Kidney capillary endothelial cell (primary cell): ENCODE measurements at regions not wholly inside any gene's neighbourhood (a gene's known extent, or its start where the extent isn't known, plus 50 kb on each side); places are given as distances from the start of the nearest gene placed in this dataset.
"Not testable (repeated sequence)": the region's sequence is repeated elsewhere in the genome, so short reads cannot be mapped to it uniquely, and the experiment has no call there.

Experiments
- DNase-seq: peaks from one replicate; pipeline ENCODE4 v3.0.0-alpha.2; 2018; ENCODE audit warnings: low spot score

GRCh38 chr5:1667648-1668140 lies 131.9 kb downstream of the MRPL36 start:
- DNase-seq = no peak

GRCh38 chr5:1666812-1667588 lies 132.6 kb downstream of the MRPL36 start:
- peak; percentile 10 for DNase-seq

GRCh38 chr5:1666221-1666620 lies 133.4 kb downstream of the MRPL36 start:
- no peak for DNase-seq

DNA sequence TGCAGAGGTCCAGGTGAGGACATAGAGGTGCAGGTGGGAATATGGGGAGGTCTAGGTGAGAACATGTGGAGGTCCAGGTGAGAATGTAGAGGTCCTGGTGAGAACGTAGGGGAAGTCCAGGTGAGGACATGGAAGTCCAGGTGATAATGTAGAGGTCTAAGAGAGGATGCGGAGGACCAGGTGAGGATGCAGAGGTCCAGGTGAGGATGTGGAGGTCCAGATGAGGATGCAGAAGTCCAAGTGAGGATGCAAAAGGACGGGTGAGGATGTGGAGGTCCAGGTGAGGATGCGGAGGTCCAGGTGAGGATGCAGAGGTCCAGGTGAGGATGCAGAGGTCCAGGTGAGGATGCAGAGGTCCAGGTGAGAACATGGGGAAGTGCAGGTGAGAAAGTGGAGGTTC lies 133.8 kb downstream of the MRPL36 start:
- no peak for DNase-seq

- DNase-seq = no peak
Measured at GRCh38 chr5:1665231-1665630, 134.4 kb downstream of the MRPL36 start.

DNA sequence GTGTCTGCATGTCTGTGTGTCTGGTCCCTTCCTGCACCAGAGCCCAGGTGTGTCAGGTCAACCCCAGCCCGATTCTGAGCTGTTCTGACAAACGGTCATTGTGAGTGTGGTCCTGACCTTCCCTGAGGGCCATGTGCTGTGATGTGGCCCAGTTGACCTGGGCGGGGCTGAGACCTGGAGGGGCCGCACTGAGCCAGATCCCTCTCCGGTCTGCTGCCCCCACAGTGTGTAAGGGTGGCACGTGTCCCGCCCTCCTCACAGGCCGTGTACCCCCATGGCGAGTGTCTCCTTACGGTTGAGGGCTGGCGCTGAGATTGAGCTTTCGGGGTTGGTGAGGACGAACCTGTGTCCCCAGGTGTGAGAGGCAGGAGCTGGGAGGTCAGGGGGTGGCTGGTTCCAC lies 136.5 kb downstream of the MRPL36 start:
- DNase-seq = no peak

- DNase-seq = no peak
Measured at GRCh38 chr5:1662559-1663085, 137.0 kb downstream of the MRPL36 start.

DNA sequence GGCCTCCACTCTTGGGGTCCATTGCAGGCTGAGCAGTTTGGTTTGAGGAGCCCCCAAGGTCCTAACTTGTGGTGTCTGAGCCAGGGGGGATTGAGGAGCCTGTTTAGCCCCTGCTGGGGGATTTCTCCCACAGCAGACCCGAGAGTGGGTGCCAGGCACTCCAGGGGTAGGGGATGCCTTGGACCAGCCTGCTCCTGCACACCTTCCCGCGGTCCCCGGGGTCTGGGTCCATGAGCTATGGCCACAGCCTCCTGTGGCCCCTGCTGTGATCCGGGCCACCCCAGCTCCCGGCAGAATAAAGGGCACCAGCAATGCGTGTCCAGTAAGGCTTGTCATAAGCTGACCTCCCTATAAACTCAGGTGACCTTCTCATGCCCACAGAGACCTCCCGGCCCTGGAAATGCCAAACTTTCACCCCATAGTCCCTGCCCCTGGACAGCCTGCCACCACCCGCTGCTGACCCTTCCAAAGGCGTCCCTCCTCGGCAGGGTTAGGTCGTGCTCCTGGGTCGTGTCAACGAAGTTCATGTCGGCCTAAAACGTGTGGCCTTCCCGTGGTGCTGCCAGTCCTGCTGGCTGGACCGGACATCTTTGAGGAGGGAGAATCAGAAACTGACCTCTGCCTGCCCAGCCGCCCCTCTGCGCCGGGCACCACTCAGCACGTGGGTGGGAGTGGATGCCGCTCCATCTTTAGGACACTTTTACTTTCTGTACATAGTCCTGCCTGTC lies 137.6 kb downstream of the MRPL36 start:
- no peak for DNase-seq

DNA sequence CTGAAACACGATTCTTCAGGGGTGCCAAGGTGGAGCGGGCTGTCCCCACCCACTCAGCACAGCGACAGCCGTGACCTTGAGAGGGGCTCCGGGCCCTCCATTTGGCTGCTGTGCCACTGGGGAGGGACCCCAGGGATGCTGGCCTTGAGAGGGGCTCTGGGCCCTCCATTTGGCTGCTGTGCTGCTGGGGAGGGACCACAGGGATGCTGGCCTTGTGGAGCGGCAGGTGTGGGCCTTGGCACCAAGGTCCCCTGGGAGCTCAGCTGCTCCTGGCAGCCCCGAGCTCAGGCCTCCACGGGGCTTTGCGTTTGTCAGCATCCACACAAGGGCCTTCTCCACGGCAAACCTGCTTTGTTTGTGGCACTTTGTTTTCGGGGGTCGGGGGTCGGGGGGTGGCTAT lies 137.6 kb upstream of the LPCAT1 start:
- DNase-seq = no peak

GRCh38 chr5:1660511-1660910 lies 136.8 kb upstream of the LPCAT1 start:
- DNase-seq = no peak

- DNase-seq = no peak
Measured at GRCh38 chr5:1660001-1660400, 136.2 kb upstream of the LPCAT1 start.

GRCh38 chr5:1659100-1659981 lies 135.6 kb upstream of the LPCAT1 start:
- DNase-seq = no peak

DNA sequence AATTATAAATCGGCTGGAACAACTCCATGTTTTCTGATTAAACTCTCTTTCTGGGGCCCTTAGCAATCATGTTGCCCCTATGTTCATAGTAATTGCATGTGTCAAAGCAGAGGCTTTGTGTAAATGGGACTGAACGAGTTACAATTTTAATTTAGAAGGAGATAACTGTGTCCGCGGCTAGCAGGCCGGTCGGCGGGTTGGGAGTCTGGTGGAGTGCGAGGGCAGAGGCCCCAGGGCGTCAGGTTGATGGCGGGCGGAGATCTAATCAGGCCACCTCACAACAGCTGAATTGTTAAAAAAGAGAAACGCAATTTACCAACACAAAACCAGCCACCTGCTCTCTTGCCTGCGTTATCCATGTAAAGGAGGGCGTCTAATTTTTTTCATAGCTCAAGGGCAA lies 134.9 kb upstream of the LPCAT1 start:
- no peak for DNase-seq

- no peak for DNase-seq
Measured at GRCh38 chr5:1657161-1657741, 133.5 kb upstream of the LPCAT1 start.

GRCh38 chr5:1656271-1656975 lies 132.7 kb upstream of the LPCAT1 start:
- DNase-seq = no peak

DNA sequence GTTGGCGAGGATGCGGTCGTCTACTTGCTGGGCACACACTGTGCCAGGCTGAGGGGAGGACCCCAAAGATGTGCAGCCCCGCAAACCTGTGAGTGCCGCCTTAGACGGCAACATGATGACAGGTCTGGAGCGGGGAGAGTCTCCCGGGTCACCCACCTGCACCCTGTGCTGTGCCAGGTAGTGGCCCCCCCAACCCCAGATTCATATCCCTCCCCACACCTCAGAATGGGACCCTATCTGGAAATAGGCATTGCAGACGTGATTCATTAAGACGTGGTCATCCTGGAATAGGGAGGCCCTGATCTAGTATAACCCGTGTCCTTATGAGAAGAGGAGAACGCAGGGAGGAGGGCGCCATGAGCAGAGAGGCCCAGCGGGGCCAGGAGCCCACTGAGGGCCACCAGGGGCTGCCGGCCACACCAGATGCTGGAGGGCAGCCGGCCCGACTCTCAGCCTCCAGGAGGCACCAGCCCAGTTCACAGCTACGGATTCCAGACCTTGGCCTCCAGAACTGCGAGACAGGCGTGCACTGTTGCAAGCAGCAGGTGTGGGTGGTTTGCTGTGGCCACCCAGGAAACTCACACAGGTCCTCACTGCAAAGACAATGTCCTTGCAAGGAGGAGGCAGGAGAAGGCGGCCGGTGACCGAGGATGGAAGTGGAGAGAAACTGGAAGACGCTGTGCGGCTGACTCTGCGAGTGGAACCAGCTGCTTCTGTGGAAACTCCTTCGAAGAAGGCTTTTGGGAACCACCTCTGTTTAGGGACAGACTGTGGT lies 131.9 kb upstream of the LPCAT1 start:
- no peak for DNase-seq

- DNase-seq = no peak
Measured at GRCh38 chr5:1654786-1655495, 131.2 kb upstream of the LPCAT1 start.

DNA sequence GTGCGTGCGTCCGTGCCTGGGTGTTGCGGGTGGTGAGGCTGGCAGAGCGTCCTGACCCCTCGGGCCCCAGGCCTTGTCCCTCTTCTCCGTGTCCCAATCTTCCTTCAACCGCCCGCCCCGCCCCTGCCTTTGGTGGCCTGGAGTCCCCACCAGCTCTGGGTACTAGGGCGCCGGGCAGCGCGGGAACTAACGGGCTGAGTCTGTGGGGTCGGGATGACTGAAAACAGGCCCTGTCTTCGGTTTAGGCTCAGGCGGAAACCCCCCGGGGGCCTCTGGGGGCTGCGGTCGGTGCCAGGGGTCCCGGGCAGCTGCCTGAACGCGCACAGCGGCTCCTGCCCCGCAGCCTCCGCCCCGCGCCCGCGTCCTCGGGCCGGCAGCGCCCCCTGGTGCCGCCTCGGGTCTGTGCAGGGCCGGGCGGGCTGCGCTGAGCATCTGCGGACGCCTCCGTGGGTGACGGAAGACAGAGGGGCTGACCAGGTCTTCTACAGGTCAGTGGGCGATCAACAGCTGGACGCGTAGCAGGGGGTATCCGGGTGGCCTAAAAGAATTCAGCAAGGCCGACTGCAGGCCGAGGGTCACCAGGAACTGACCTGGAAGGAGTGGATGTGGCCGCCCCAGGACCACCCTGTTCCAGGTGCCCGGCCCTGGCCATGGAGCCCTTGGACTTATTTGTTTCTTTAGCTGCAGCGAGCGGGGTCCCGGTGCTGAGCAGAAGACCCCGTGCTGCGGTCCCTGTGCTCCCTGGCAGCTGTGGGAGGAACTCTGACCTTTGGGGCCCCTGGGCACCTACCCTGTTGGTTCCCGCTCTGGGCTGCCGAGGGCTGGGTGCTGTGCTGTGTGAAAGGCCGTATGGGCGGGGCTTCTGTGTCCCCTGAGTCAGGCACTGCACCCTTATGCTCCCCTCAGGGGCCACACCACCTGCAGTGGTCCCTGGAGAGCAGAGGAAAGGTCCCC lies 130.2 kb upstream of the LPCAT1 start:
- DNase-seq = not testable (repeated sequence)
